Cerebellar nuclear complex (tissue), 1 donor: ENCODE measurements at regions not wholly inside any gene's neighbourhood (a gene's known extent, or its start where the extent isn't known, plus 50 kb on each side); places are given as distances from the start of the nearest gene placed in this dataset.

ENCODE experiments used
- DNase-seq, 2 experiments: peaks; one replicate each; lab custom pipeline; 2025; lab: John Stamatoyannopoulos, UW

DNA sequence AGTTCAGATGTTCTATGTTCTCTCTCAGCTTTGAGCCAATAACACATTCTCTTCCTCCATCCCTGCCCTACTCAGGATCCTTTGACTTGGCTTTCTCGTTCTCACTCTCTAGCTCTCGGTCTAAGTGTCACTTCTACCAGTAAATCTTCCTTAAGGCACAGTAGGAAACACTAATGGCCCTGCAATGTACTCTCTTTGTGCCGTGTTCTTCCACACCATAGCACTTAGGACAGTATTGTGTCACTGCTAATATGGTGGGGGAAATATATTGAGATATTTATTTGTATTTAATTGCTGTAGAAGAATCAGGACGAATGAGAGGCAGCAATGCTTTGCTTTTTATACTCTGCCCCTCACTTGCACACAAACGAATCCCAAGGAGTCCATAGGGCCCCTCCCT is 493.1 kb downstream of the SHISA9 start:
- no peak for DNase-seq

DNA sequence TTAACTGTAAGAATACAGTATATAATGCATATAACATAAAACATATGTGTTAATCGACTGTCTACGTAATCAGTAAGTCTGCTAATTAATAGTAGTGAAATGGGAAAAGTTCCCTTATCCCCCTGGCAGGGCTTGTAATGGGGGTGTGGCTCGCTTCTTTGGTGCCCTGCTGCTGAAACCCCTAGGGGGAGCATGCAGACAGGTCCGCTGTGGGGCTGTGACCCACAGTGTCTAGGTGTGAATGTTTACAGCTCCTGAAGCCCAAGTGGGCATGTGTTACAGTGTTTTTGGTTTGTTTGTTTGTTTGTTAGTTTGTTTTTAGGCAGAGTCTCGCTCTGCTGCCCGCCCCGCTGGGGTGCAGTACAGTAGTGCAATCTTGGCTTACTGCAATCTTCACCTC is 495.7 kb downstream of the SHISA9 start:
- DNase-seq = no peak

DNA sequence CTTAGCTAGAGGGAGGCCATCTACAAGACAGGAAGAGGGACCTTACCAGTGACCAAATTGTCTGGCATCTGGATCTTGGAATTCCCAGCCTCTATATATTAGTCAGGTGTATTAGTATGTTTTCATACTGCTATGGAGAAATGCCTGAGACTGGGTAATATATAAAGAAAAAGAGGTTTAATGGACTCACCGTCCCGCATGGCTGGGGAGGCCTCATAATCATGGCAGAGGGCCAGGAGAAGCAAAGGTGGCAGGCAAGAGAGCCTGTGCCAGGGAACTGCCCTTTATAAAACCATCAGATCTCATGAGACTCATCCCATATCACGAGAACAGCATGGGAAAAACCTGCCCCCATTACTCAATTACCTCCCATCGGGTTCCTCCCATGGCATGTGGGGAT is 500.2 kb downstream of the SHISA9 start:
- no peak for DNase-seq

DNA sequence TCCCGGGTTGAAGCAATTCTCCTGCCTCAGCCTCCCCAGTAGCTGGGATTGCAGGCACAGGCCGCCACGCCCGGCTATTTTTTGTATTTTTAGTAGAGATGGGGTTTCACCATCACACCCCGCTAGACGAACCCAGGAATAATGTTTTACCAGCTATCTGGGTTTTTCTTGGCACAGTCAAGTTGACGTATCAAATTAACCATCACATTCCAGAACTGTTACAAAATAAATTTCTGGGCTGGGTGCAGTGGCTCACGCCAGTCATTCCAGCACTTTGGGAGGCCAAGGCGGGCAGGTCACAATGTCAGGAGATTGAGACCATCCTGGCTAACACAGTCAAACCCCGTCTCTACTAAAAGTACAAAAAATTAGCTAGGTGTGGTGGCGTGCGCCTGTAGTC is 501.2 kb downstream of the SHISA9 start:
- DNase-seq = no peak

DNA sequence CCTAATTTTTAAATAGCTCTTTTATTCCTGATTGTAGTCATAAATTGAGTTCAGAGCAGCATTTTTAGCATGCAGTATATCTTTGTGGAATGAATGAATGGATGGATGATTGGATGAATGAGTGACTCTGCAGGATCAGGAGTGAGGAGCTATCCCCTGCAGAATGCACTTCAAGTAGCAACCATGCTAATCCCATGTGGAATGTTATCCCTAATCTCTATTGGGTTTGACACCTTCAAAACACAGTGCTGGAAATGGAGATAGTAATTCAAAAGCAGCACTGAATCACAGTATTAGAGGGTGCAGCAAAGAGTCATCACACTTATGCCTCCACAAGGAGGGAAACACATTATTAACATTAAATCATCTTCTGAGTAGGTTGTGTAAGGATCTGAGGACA is 501.9 kb downstream of the SHISA9 start:
- no peak for DNase-seq

DNA sequence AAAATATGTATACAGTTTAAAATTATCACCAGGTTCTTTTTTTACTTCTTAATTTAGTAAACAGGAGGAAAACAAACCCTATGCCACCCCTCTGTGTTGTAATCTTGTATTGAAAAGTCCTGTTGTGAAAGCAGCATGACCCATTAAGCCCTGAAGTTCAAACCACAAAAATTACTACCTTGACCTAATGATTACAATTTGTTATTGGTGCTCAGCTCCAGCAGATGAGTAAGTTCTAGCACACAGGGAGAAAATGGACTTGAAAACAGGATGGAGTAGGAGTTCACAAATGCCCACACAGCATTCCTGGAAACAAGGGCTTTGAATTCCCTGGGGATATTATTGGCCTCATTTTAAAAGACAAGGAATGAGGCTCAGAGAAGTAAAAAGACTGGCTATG is 505.8 kb upstream of the ERCC4 start:
- DNase-seq = no peak

DNA sequence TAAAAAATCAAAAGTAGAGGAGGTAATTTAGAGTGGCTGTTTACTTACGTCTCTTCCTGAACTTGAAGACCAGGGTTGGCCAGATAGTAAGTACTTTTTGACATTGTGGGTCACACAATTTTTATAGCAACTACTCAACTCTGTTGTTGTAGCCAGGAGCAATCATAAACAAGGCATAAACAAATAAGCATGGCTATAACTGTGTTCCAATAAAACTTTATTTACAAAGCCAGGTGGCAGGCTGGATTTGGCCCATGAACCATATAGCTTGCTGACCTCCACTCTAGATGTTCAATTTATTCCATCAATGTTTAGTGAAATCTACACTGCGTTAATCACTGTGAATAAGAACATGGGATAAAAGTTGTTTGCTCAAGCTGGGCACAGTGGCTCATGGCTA is 500.4 kb upstream of the ERCC4 start:
- DNase-seq = no peak

DNA sequence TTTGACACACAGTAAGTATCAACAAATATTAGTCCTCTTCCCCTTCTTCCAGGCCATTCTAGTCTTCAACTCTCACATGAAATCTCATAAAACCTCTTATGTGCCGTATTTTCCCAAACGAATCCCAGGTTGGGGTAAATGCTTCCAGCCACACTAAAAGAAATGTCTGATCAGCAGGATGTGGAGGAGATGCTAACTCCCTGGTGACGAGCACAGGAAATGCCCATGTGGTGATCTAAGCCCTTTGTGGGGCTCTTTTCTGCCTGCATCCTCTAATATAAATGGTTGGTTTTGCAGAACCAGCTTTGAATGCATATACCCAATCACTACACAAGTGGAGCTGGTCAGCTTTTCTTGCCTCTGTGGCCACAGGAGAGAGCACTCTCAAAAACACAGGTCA is 498.2 kb upstream of the ERCC4 start:
- DNase-seq = no peak

DNA sequence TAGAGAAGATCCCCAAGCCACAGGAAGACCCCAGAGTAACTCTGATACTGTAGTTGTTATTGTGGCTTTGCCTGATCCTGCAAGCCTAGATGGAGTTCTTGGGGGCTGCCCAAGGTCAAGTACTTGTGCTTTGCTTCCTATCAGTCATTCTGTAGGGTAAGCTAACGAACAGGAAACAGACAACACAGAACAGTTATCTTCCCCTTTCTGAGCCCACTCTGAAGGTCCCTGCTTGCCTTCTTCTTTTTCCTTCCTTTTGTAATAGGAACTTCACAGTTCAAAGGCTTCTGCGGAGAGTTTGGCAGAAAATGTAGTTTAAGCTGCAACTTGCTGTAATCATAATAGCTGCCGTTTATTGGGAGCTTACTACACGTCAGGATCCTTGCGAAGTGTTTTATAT is 494.1 kb upstream of the ERCC4 start:
- no peak for DNase-seq

DNA sequence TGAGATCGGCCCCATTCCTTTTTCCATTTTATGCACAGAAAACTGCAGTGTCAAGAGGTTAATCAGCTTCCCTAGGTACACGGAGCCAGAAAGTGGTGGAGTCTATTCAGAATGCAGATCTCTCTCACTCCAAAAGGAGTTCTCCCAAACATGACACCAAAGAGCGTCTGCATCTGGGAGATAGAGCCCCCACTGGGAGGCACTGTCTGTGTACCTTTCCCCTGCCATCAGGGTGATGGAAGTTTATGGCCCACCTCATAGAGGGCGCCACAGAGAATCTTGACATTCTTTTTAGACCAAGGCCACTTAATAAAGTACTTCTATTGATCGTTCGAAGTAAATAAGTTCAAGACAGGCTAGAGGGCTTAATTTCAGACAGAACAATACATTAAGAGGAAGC is 493.7 kb upstream of the ERCC4 start:
- DNase-seq = no peak

DNA sequence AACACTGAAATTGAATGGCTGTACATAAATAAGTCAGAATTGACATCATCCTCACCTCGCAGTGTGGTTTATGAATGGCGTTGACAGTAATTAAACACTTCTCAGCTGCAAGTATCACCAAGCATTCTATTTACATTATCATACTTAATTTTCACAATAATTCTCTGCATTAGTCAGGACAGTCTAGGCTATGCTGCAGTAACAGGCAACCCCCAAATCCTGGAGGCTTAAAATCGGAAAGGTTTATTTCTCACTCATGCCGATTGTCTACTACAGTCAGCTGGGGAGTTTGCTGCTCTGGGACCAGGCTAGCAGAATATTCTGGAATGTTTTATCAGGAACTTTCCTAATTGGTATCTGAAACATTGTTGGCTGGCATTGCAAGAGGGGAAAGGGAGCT is 493.2 kb upstream of the ERCC4 start:
- DNase-seq = no peak

DNA sequence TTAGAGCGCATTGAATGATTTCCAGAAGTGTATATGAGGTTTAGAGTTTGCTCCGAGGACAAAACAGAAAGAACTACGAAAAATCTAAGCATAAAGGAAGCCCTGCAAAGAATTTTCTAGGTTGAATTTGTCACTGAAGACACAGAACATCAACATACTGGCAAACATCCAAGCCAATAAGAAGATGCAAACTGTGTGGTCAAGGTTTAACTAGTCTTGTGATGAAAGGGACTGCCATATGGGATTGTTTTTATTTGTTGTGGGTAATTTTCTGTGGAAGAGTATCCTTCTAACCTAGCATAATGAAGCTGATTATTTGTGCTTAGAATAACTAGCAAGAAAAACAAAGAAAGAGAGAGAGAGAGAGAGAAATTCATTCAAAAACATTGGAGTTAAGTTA is 492.0 kb upstream of the ERCC4 start:
- no peak for DNase-seq

DNA sequence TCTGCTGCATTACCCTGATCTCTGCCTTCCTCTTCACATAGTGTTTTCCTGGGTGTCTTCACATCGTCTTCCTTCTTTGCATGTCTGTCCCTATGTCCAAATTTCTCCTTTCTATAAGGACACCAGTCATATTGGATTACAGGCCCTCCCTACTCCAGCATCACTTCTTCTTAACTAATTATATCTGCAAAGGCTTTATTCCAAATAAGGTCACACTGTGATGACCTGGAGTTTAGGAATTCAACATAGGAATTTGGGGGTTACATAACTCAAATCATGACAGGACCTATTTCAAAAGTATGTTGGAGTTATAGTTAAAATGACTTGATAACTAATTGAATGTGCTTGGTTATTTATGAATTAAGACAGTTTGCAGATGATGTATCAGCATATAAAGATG is 490.5 kb upstream of the ERCC4 start:
- no peak for DNase-seq

DNA sequence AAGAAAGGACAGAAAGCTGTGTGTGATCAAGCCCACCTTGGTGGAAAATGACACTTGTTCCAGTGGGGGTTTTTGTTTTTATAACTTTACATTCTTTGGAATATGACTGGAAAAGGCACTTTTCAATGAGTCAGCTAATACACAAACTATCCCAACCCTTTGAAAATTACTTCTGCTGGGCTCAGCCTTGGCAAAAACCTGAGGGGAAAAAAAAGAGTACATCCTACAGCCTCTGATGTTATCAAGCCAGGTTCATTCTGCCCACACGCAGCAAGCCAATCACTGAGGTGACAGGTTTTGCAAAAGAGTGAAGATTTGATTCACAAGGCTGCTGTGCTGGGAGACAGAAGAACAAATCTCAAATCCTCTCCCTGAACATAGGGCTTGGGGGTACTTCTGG is 484.5 kb upstream of the ERCC4 start:
- no peak for DNase-seq

DNA sequence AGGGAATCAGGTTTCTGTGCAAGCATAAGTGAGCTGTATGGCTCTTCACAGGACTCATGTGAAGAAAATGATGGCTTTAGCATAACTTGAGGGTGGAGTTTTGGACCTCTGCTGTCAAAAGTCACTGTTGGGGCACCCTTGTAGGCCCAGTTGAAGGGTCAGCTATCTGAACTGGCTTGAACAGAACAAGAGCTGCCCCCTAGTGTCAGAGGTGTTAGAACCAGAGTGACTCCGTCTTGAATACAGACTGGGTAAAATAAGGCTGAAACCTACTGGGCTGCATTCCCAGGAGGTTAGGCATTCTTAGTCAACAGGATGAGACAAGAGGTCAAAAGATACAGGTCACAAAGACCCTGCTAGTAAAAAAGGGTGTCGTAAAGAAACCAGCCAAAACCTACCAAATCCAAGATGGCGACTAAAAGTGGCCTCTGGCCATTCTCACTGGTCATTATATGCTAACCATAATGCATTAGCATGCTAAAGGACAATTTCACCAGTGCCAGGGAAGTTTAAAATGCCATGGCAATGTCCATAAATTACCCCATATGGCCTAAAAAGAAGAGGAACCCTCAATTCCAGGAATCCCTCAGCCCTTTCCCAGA is 484.0 kb upstream of the ERCC4 start:
- DNase-seq = no peak

DNA sequence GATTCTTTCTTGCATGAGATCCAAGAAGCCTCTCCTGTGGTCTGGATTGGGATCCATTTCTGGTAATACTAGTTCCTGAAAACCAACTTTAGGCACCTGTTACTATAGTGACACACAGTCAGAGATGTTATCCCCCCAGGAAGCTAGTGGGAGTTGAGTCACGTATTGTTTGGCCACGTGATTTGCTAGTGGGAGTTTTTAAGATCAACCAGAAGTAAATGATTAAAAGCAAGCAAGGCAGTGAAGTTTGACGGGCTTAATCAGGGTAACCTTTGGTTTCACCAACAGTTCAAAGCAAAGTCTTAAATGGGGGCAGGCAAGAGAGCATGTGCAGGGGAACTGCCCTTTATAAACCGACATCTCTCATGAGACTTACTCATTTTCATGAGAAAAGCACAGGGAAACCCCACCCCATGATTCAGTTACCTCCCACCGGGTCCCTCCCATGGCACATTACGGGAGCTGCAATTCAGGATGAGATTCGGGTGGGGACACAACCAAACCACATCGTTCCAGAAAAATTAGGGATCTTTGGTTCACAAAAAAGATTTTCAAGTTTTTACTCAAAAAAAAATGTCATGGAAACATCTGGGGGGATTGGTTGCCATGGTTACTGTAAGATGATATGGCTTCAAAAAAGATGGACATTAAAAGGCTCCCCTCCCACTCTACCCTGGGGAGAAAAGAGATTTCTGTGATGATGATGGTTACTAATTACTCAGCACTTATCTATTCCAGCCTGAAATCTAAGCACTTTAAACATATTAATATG is 483.1 kb upstream of the ERCC4 start:
- no peak for DNase-seq

DNA sequence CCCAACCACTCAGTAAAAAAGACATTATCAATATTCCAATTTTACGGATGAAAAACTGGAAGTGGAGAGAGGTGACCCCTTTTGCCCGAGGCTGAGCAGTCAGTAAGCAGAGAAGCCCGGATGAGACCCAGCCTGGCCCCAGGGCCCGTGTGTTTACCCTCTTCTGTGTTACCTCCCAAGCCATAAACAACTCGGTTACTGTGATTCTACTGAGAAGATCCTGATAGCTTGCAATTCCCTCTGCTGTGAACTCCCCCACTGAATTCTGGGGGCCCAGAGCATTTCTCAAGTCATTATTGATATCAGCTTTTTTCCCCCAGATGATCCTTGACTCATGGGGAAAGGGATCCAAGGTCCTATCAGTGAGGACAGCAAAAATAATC is 482.6 kb upstream of the ERCC4 start:
- no peak for DNase-seq

DNA sequence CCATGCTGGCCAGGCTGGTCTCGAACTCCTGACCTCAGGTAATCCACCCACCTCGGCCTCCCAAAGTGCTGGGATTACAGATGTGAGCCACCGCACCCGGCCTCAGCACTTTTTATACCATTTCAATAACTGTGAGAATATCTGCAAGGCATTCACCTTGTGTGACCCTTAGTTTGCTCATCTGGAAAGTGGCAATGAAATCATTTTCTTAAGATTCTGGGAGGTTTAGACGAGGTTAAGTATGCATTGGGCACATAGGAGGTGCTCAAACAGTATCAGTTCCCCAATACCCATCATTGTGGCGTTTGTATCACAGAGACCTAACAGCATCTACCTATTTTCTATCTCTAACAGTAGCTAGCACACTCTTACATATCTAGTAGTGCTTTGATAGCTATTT is 481.9 kb upstream of the ERCC4 start:
- DNase-seq = no peak

DNA sequence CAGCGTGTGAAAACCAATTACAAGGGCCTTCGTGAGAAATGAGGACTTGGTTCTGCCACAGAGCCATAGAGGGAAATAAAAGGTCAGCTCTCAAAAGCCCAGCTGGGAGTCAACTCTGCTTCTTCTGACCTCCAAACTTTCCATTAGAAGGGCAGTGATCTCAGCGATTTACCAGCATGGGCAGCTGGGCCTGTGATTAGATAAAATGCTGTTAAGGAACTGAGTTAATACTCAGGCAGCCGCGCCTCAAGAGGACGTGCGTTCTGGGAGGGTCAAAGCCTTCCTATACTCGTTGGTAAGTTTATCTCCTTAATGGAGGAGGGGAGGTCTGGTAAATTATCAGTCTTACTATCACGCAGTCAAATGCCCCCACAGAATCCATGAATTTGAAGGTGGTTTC is 480.2 kb upstream of the ERCC4 start:
- DNase-seq = no peak

DNA sequence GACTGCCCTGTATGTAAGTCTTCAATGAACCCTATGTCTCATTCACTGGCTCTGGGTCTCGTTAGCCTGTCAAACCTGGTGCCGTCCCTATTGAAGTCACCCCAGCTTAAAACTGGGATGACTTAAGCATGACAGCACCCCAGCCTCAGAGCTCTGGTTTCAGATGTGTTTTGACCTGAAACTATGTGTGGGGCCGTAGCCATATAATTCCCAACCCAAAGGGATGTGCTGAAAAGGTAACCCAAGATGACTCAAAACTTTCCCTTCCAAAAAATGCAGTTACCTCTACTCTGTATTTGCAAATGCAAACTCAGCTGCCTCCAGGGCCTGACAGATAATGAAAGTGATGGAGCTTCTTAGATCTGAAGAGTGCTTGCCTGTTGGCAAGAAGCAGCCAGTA is 478.3 kb upstream of the ERCC4 start:
- DNase-seq = no peak

DNA sequence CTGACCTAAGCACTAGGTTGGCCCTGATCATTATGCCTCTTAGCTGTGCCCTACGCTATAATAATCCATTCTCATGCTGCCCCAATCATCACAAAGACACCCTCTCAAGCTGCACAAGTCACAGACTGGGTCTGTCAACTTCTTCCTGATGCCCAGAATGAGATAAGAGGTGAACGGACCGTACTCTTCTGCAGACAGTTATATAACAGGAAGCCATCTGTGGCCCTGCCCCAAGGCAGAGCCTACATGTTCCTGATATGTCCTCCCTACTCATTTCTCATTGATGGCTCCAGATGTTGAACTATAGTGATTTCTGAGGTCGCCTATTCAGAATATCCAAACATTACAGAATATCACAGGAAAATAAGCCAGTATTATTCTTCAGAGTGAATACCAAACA is 471.6 kb upstream of the ERCC4 start:
- no peak for DNase-seq

DNA sequence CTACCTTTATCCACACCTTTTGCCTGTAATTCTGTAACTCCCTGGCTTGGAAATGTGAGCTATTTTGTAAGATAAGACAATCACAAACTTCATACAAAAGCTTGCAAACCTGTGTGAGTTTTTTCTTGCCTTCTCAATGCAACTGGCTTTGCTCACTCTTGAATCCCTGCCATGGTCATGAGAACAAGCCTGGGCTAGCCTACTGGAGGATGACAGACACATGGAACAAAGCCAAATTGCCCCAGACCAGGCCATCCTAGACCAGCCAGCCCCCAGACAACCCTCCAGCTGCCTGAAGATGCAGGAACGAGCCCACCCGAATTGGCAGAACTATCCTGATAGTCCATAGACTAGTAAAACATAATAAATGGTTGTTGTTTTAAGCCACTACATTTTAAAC is 466.6 kb upstream of the ERCC4 start:
- no peak for DNase-seq

DNA sequence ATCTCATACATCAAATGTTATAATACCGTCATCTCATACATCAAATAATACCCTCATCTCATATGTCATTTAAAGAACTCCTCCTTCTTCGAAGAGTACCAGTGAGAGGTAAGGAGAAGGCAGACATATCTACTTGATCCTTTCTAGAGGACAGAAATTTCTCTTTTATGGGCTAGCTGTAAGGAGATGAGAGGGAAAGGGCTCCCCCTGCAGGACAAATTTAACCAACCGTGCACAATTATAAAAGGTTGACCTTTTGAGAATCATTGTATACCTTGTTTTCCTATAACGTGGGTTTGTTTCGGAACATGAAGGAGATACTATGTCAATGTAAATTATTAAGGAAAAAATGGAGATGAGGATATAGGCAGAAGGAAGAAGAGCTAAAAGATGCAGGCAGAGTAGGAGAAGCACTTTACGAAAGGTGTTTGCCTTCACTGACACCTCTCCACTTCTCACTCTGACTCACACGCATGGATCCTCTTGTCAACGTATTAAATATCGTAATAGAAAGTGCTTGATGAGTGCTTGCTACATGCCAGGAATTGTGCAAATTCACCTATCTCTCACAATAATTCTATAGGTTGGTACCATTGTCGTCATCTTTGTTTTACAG is 465.9 kb upstream of the ERCC4 start:
- DNase-seq = no peak

DNA sequence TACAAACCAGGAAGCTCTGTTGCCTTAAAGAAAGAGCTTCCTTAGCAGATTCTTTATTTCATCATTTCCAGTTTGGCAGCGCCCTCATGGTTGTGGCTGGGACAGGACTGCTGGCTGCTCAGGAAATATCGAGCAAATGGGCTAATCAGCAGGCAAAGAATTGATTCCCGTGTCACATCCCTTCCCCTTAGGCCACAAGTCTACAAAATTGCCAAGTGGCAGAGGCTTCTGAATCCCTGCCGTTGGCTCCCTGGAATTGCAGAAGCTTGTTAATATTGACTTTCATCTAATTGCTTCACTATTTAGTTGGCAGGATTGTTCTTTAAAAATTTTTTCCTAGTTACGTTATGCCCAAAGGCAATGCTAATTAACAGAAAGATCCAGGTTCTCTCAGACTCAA is 456.3 kb upstream of the ERCC4 start:
- no peak for DNase-seq
